ENCODE measurements at regions not wholly inside any gene's neighbourhood (a gene's known extent, or its start where the extent isn't known, plus 50 kb on each side); places are given as distances from the start of the nearest gene placed in this dataset.

- TF ChIP-seq MEIS1 (CRISPR knock-in tag; IDR thresholded peaks at IDR 0.05; ENCODE audit: borderline replicate concordance) = no peak
- TF ChIP-seq, protein P1, sequence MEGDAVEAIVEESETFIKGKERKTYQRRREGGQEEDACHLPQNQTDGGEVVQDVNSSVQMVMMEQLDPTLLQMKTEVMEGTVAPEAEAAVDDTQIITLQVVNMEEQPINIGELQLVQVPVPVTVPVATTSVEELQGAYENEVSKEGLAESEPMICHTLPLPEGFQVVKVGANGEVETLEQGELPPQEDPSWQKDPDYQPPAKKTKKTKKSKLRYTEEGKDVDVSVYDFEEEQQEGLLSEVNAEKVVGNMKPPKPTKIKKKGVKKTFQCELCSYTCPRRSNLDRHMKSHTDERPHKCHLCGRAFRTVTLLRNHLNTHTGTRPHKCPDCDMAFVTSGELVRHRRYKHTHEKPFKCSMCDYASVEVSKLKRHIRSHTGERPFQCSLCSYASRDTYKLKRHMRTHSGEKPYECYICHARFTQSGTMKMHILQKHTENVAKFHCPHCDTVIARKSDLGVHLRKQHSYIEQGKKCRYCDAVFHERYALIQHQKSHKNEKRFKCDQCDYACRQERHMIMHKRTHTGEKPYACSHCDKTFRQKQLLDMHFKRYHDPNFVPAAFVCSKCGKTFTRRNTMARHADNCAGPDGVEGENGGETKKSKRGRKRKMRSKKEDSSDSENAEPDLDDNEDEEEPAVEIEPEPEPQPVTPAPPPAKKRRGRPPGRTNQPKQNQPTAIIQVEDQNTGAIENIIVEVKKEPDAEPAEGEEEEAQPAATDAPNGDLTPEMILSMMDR (tag by site-specific recombination; IDR thresholded peaks at IDR 0.05) = no peak
- no peak for TF ChIP-seq ZNF423 (tag by site-specific recombination; IDR thresholded peaks at IDR 0.05)
- TF ChIP-seq SETDB1 (IDR thresholded peaks at IDR 0.05; ENCODE audit: insufficient read length, low read length) = no peak
- no peak for TF ChIP-seq ZNF174 (tag by site-specific recombination; IDR thresholded peaks at IDR 0.05)
- no peak for TF ChIP-seq ZSCAN30 (tag by site-specific recombination; IDR thresholded peaks at IDR 0.05)
- no peak for TF ChIP-seq ZNF513 (tag by site-specific recombination; IDR thresholded peaks at IDR 0.05)
- no peak for TF ChIP-seq ZNF274 (IDR thresholded peaks at IDR 0.05; ENCODE audit: low read length)
- TF ChIP-seq ZNF274 (tag by site-specific recombination; IDR thresholded peaks at IDR 0.05; ENCODE audit: borderline replicate concordance) = no peak
- no peak for TF ChIP-seq SALL2 (tag by site-specific recombination; IDR thresholded peaks at IDR 0.05; ENCODE audit: borderline replicate concordance)
- TF ChIP-seq ZNF707 (tag by site-specific recombination; IDR thresholded peaks at IDR 0.05) = no peak
- no peak for TF ChIP-seq TCF7L2 (IDR thresholded peaks at IDR 0.05; ENCODE audit: borderline replicate concordance, low read depth, low read length)
- TF ChIP-seq, protein P2, sequence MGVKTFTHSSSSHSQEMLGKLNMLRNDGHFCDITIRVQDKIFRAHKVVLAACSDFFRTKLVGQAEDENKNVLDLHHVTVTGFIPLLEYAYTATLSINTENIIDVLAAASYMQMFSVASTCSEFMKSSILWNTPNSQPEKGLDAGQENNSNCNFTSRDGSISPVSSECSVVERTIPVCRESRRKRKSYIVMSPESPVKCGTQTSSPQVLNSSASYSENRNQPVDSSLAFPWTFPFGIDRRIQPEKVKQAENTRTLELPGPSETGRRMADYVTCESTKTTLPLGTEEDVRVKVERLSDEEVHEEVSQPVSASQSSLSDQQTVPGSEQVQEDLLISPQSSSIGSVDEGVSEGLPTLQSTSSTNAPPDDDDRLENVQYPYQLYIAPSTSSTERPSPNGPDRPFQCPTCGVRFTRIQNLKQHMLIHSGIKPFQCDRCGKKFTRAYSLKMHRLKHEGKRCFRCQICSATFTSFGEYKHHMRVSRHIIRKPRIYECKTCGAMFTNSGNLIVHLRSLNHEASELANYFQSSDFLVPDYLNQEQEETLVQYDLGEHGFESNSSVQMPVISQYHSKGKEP (tag by site-specific recombination; IDR thresholded peaks at IDR 0.05) = no peak
- no peak for TF ChIP-seq MZF1 (tag by site-specific recombination; IDR thresholded peaks at IDR 0.05; ENCODE audit: borderline replicate concordance)
Observed at GRCh38 chr3:24622696-24623225, 128.1 kb upstream of the THRB start.

All from HEK293 (cell line).